Osteocyte (in vitro differentiated cells): ENCODE measurements at regions not wholly inside any gene's neighbourhood (a gene's known extent, or its start where the extent isn't known, plus 50 kb on each side); places are given as distances from the start of the nearest gene placed in this dataset.
"Not testable (repeated sequence)": the region's sequence is repeated elsewhere in the genome, so short reads cannot be mapped to it uniquely, and the experiment has no call there.

Experiments
- DNase-seq: peaks from one replicate; pipeline ENCODE4 v3.0.0; 2021; ENCODE audit warnings: mixed read lengths; ENCODE audit not compliant: unreplicated experiment; ENCODE audit errors: extremely low spot score
- H3K27ac Mint-ChIP-seq: one replicate; pipeline ENCODE4 v1.8.0; 2021; ENCODE audit warnings: mild to moderate bottlenecking, mixed read lengths; ENCODE audit not compliant: unreplicated experiment
- H3K27me3 Mint-ChIP-seq: one replicate; pipeline ENCODE4 v1.8.0; 2021; ENCODE audit warnings: mixed read lengths; ENCODE audit not compliant: unreplicated experiment
- H3K36me3 Mint-ChIP-seq: one replicate; pipeline ENCODE4 v1.8.0; 2021; ENCODE audit warnings: mixed read lengths; ENCODE audit not compliant: unreplicated experiment
- H3K4me1 Mint-ChIP-seq: one replicate; pipeline ENCODE4 v1.8.0; 2021; ENCODE audit warnings: mixed read lengths; ENCODE audit not compliant: unreplicated experiment
- H3K4me3 Mint-ChIP-seq: one replicate; pipeline ENCODE4 v1.8.0; 2021; ENCODE audit warnings: mild to moderate bottlenecking, moderate library complexity, mixed read lengths; ENCODE audit not compliant: unreplicated experiment
- H3K9me3 Mint-ChIP-seq: one replicate; pipeline ENCODE4 v1.8.0; 2021; ENCODE audit warnings: mixed read lengths; ENCODE audit not compliant: unreplicated experiment
- TF ChIP-seq, protein P1 (sequence below): fragments of 200-600 bp; sonication (generic); IDR thresholded peaks from 2 replicates; pipeline ENCODE4 v1.5.0; 2021; ENCODE audit warnings: antibody characterized with exemption, mild to moderate bottlenecking, moderate library complexity

DNA sequence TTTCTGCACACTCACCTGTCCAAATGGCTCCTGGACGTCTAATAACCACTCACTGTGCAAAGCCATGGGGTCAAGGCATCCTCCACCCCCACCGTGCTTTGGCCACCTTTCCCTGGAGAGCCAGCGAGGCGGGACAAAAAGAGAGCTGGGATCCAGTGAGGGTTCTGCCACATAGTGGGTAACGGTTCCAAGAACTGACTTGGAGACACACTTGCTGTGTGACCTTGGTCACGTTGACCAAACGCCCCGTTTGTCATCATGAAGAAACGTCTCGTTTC, 287.2 kb downstream of the TFAP2C start:
- Mint-ChIP-seq H3K4me1 (no peaks in the 10 kb centered on the region), H3K27ac (no peak overlapping the region), H3K36me3 (no peaks in the 10 kb centered on the region), H3K9me3 (no peaks in the 10 kb centered on the region), H3K4me3 (no peak overlapping the region), H3K27me3 (peaks cover 2% of the 10 kb centered on the region)
- TF ChIP-seq, protein P1, sequence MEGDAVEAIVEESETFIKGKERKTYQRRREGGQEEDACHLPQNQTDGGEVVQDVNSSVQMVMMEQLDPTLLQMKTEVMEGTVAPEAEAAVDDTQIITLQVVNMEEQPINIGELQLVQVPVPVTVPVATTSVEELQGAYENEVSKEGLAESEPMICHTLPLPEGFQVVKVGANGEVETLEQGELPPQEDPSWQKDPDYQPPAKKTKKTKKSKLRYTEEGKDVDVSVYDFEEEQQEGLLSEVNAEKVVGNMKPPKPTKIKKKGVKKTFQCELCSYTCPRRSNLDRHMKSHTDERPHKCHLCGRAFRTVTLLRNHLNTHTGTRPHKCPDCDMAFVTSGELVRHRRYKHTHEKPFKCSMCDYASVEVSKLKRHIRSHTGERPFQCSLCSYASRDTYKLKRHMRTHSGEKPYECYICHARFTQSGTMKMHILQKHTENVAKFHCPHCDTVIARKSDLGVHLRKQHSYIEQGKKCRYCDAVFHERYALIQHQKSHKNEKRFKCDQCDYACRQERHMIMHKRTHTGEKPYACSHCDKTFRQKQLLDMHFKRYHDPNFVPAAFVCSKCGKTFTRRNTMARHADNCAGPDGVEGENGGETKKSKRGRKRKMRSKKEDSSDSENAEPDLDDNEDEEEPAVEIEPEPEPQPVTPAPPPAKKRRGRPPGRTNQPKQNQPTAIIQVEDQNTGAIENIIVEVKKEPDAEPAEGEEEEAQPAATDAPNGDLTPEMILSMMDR, result no peak
- DNase-seq, result no peak

DNA sequence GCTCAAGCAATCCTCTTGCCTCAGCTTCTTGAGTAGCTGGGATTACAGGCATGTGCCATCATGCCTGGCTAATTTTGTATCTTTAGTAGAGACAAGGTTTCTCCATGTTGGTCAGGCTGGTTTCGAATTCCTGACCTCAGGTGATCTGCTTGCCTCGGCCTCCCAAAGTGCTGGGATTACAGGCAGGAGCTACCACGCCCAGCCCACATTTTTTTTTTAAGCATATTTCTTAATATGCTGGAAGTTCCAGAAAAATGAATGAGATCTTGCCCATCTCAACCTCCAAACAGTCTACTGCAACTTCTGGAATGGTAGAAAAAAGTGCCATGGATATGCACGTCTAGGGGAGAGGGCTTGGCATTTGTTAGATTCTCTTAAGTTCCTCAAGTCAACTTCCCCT, 290.9 kb downstream of the TFAP2C start:
- DNase-seq, H3K9me3 Mint-ChIP-seq, H3K4me3 Mint-ChIP-seq, H3K27ac Mint-ChIP-seq, H3K27me3 Mint-ChIP-seq, H3K4me1 Mint-ChIP-seq, H3K36me3 Mint-ChIP-seq: not testable (repeated sequence)

DNA sequence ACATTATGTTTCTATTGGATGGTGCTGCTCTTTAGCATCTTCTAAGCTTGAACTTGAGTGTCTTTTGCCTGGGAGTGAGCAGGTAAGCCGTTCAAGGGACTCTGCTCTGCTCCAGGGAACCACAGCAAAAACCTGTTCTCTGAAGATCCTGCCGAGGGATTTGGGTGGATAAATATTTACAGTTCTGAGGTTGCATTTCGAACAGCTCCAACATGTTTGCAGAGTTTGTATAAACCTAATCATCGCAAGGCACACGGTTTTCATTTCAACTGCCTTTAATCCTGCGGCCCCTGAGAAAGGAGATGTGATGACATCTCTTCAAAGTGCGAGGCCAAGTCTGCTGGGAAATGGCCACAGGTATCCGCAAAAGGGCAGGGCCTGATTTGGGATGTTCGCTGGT, 293.4 kb downstream of the TFAP2C start:
- Mint-ChIP-seq H3K9me3 (no peaks in the 10 kb centered on the region), H3K4me3 (no peak overlapping the region), H3K27me3 (peaks cover 20% of the 10 kb centered on the region), H3K4me1 (peaks cover 12% of the 10 kb centered on the region), H3K36me3 (no peaks in the 10 kb centered on the region), H3K27ac (no peak overlapping the region)
- no peak for DNase-seq
- TF ChIP-seq, protein P1, result no peak

DNA sequence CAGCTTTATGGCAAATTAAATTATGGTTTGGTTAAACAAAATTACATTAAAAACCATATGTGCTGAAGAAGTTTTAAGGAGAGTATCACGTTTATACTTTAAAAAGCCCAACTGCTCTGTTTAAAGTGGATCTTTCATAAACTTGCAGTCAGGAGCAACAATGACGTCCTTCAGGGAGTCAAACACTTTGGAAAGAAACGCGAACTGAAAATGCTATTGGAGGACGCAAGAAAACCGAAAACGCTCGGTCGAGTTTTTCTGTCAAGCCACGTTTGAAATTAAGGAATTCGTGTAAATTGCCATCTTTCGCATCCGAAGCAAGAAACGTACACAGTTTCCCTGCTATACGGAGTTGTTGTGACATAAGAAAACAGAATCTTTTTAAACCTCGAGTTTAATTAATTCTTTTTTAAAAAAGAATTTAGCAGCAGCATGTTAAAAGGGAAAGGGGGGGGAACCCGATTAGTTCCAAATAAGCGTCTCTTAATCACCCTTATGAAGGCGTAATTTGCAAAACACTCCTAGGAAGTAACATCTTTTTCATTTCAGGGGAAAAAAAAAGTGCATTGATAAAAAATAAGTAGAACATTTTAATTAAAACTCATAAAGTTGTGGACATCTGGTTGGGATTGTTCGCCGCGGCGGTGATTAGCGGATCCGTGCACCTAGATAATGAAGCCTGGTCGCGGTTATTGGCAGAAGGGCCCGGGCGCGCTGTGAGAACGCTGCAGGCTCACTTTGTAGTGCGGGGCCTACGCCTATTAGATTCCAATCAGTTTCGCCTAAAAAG, 295.4 kb downstream of the TFAP2C start:
- Mint-ChIP-seq H3K36me3 (no peaks in the 10 kb centered on the region), H3K4me3 (peak overlapping the region; percentile 77), H3K4me1 (peaks cover 12% of the 10 kb centered on the region), H3K27me3 (peaks cover 32% of the 10 kb centered on the region), H3K27ac (no peak overlapping the region), H3K9me3 (no peaks in the 10 kb centered on the region)
- TF ChIP-seq, protein P1, result no peak
- no peak for DNase-seq

DNA sequence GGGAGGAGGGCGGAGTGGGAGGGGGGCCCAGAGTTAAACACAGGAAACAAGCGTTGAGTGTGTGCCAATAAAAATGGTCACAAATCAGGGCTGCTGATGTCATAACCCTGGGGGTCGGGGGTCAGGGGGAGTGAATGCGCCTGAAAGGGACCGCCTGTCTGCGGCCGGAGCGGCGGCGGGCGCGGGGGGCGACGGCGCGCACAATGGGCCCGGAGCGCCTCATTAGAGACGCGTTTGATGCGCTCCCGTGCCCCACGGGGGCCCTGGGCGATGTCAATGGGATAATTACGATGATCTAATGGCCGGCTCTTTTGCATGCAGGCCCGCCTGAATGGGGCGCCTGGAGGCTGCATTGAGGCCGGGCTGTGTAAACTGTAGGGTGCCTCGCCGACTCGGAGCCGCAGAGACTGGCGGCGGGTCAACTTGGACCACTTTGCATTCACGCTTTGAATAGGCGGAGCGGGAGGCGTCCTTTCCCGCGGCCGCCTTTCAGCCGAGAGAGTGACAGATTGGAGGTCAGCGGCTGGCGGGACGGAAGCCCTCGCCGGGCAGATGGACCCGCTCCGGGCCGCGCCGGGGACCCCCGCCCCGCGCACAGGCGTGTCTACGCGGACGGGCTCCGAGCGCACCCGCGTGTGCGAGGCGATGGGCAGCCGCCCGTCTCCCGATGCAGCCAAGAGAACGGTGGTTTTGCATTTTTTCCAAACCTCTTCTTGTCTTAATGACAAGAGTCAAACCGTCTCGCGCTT, 296.1 kb downstream of the TFAP2C start:
- Mint-ChIP-seq H3K4me1 (peaks cover 12% of the 10 kb centered on the region), H3K36me3 (no peaks in the 10 kb centered on the region), H3K27ac (no peak overlapping the region), H3K27me3 (peaks cover 35% of the 10 kb centered on the region), H3K9me3 (no peaks in the 10 kb centered on the region), H3K4me3 (peak overlapping the region; percentile 77)
- no peak for DNase-seq
- TF ChIP-seq, protein P1, result no peak
